Stomach (tissue), 8 donors: ENCODE measurements at regions not wholly inside any gene's neighbourhood (a gene's known extent, or its start where the extent isn't known, plus 50 kb on each side); places are given as distances from the start of the nearest gene placed in this dataset.

Experiments used
- DNase-seq, 2 donors: peaks; one replicate each; pipeline versions ENCODE4 v3.0.0 to v3.0.0-alpha.2; 2013 to 2019
- H3K27ac ChIP-seq, 5 donors: fragments of 200-600 bp in 4 of 5; sonication (generic) in 4 of 5; one replicate each; pipeline ENCODE4 v1.5.1; 2013 to 2019; ENCODE audit warnings: mild to moderate bottlenecking in 1 of 5, moderate library complexity in 1 of 5
- H3K27me3 ChIP-seq, 3 donors: fragments of 200-600 bp; sonication (generic); one replicate each; pipeline ENCODE4 v1.5.1; 2017 to 2019; ENCODE audit warnings: mixed run types in 1 of 3
- H3K36me3 ChIP-seq, 4 donors: fragments of 200-600 bp; sonication (generic); 1 replicate in 3 of 4; 2 replicates in 1 of 4; pipeline ENCODE4 v1.5.1; 2016 to 2019
- H3K4me1 ChIP-seq, 4 donors: fragments of 200-600 bp; sonication (generic); one replicate each; pipeline ENCODE4 v1.5.1; 2016 to 2019
- H3K4me3 ChIP-seq, 4 donors: fragments of 200-600 bp; sonication (generic) in 3 of 4; one replicate each; pipeline ENCODE4 v1.5.1; 2016 to 2019; ENCODE audit warnings: mild to moderate bottlenecking in 1 of 4
- H3K9me3 ChIP-seq, 4 donors: fragments of 200-600 bp; sonication (generic); one replicate each; pipeline ENCODE4 v1.5.1; 2016 to 2019
- EP300 ChIP-seq: sonication (generic); formaldehyde crosslinking; IDR thresholded peaks from one replicate; pipeline ENCODE4 v1.6.1; 2017; ENCODE audit warnings: antibody characterized with exemption
- POLR2A ChIP-seq, 4 donors: fragments of 450-650 bp; IDR thresholded peaks; one replicate each; pipeline ENCODE4 v1.6.1; 2016; ENCODE audit warnings: antibody characterized with exemption in 4 of 4, control low read depth in 2 of 4, mild to moderate bottlenecking in 1 of 4, moderate library complexity in 1 of 4
- POLR2AphosphoS5 ChIP-seq, 3 donors: sonication (generic); formaldehyde crosslinking; IDR thresholded peaks; one replicate each; pipeline ENCODE4 v1.6.1; 2016; ENCODE audit warnings: antibody characterized with exemption in 3 of 3
- WGBS, 5 donors: extraction: QIAGEN DNeasy Blood & Tissue Kit in 3 of 5; methylation state at CpG; one replicate each; pipeline versions ENCODE4 v1.1.5 to v1.1.7; 2013 to 2018; 5-methylcytosine and 5-hydroxymethylcytosine counted together
- intact Hi-C: fragments of 100-400 bp; cut with DNase I; formaldehyde crosslinking; loops from one replicate; pipeline ENCODE4 v1.15.1; 2023; ENCODE audit warnings: low total_unique reads
- TF ChIP-seq, protein P1 (sequence below), 7 experiments: fragments of 450-650 bp in 4 of 7; fragments of 200-600 bp in 3 of 7; sonication (generic) in 3 of 7; IDR thresholded peaks; one replicate each; pipeline ENCODE4 v1.5.1; 2016 to 2019; ENCODE audit warnings: antibody characterized with exemption in 7 of 7, control low read depth in 2 of 7, mild to moderate bottlenecking in 1 of 7
- donor health status: healthy with polysubstance abuse.
- donor health status: Bipolar disorder and iron deficiency.
- donor health status: healthy.

DNA sequence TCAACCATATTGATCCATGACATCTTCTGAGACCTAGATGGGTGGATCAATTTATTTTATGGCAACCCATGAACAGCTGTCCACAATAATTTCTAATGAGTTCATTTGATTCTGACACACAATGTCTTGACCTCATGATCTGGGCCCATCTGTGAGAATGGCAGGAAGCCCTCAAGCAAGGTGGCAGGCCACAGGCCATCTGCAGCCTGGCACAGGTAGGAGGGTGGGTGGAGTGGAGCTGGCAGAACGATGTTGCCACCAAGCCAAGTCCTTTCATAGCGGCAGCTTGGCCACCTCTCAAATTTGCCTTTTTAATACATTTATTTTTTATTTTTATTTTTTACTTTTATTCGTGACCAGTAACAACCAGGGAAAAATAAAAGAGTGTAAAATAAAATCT lies 1181.6 kb upstream of the SORCS1 start:
- intact Hi-C loops = no loop called here
- DNase-seq = no peak
- Histone ChIP-seq H3K4me1 (no peaks in the 10 kb centered on the region), H3K4me3 (no peak overlapping the region), H3K27me3 (no peaks in the 10 kb centered on the region), H3K36me3 (no peaks in the 10 kb centered on the region), H3K9me3 (peaks cover 0 to 7% (median 0%) of the 10 kb centered on the region in 4 donors), H3K27ac (no peak overlapping the region)
- TF ChIP-seq EP300 (no peak), POLR2AphosphoS5 (IDR thresholded peaks at IDR 0.05) (no peak), POLR2A (IDR thresholded peaks at IDR 0.05) (no peak)
- TF ChIP-seq, protein P1, sequence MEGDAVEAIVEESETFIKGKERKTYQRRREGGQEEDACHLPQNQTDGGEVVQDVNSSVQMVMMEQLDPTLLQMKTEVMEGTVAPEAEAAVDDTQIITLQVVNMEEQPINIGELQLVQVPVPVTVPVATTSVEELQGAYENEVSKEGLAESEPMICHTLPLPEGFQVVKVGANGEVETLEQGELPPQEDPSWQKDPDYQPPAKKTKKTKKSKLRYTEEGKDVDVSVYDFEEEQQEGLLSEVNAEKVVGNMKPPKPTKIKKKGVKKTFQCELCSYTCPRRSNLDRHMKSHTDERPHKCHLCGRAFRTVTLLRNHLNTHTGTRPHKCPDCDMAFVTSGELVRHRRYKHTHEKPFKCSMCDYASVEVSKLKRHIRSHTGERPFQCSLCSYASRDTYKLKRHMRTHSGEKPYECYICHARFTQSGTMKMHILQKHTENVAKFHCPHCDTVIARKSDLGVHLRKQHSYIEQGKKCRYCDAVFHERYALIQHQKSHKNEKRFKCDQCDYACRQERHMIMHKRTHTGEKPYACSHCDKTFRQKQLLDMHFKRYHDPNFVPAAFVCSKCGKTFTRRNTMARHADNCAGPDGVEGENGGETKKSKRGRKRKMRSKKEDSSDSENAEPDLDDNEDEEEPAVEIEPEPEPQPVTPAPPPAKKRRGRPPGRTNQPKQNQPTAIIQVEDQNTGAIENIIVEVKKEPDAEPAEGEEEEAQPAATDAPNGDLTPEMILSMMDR (IDR thresholded peaks at IDR 0.05) = no peak
- WGBS, 5 donors = 82 to 94% (median 88%) methylated on average over 3 of the region's 3 CpGs

DNA sequence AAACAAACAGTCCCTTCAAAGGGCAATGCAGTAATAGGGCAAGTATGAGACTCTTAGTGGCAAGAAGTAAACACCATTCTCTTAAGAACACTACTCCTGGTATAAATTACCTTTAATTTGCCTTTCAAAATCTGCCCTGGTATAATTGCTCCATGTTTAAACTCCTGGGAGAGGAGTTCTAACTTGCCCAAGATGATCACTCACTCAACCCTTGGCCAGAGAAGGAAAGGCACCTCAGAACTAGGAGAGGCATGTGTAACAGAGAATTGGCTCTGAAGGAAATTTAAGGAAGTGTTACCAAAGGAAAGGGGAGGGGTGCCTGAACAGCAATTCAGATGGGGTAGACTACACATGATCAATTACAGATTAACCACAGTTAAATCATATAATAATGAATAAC lies 1173.6 kb upstream of the SORCS1 start:
- TF ChIP-seq POLR2AphosphoS5 (IDR thresholded peaks at IDR 0.05) (no peak), EP300 (no peak), POLR2A (IDR thresholded peaks at IDR 0.05) (no peak)
- TF ChIP-seq, protein P1 (IDR thresholded peaks at IDR 0.05) = no peak
- no peak for DNase-seq
- Histone ChIP-seq H3K27ac (no peak overlapping the region), H3K9me3 (peaks cover 0 to 7% (median 0%) of the 10 kb centered on the region in 4 donors), H3K4me1 (no peaks in the 10 kb centered on the region), H3K27me3 (no peaks in the 10 kb centered on the region), H3K4me3 (no peak overlapping the region), H3K36me3 (no peaks in the 10 kb centered on the region)
- intact Hi-C loops = no loop called here

DNA sequence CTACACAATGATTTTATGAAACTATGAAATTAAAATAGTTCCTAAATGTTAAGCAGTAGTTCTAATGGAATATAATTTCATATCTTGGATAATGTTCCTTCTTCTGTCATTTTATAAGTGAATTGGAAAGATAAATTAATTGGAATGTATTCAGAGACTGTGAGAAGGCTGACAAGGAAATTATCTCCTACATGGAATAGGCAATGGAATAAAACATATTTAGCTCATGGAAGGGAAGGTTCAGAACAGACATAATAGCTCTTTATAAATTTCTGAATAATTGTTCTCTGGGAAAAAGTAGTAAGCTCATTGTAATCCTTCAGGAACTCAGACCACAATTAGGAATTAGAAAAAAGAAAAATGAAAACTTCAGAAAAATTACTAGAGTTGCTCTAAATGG lies 1172.3 kb upstream of the SORCS1 start:
- no peaks in the 10 kb centered on the region for H3K4me1 ChIP-seq
- H3K36me3 ChIP-seq = no peaks in the 10 kb centered on the region
- no peak overlapping the region for H3K27ac ChIP-seq
- no peaks in the 10 kb centered on the region for H3K27me3 ChIP-seq
- H3K4me3 ChIP-seq = no peak overlapping the region
- H3K9me3 ChIP-seq = peaks cover 0 to 7% (median 0%) of the 10 kb centered on the region in 4 donors
- TF ChIP-seq POLR2A (IDR thresholded peaks at IDR 0.05) = no peak
- no peak for TF ChIP-seq EP300
- TF ChIP-seq, protein P1 (IDR thresholded peaks at IDR 0.05) = no peak
- no peak for TF ChIP-seq POLR2AphosphoS5 (IDR thresholded peaks at IDR 0.05)
- intact Hi-C loops = no loop called here
- DNase-seq = no peak

DNA sequence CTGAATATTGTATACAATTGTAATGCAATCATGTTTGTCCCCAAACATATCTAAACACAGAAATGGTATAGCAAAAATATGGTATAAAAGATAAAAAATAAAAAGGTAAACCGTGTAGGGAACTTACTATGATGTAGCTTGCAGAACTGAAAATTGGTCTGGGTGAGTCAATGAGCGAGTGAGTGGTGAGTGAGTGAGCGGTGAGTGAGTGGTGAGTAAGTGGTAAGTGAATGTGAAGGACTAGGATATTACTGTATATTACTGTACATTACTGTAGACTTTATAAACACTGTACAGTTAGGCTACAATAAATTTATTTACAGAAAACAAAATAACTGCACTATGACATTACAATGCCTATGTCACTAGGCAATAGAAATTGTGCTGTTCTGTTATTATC lies 1163.2 kb upstream of the SORCS1 start:
- intact Hi-C loops = no loop called here
- no peak overlapping the region for H3K4me3 ChIP-seq
- TF ChIP-seq, protein P1 (IDR thresholded peaks at IDR 0.05) = no peak
- TF ChIP-seq EP300 = no peak
- TF ChIP-seq POLR2A (IDR thresholded peaks at IDR 0.05) = no peak
- no peak for TF ChIP-seq POLR2AphosphoS5 (IDR thresholded peaks at IDR 0.05)
- DNase-seq = no peak
- no peaks in the 10 kb centered on the region for H3K4me1 ChIP-seq
- no peaks in the 10 kb centered on the region for H3K36me3 ChIP-seq
- H3K9me3 ChIP-seq = no peaks in the 10 kb centered on the region
- no peaks in the 10 kb centered on the region for H3K27me3 ChIP-seq
- no peak overlapping the region for H3K27ac ChIP-seq
- WGBS, 5 donors = 85 to 96% (median 91%) methylated on average over 3 of the region's 3 CpGs
